SJSA1 (cell line): ENCODE measurements at regions not wholly inside any gene's neighbourhood (a gene's known extent, or its start where the extent isn't known, plus 50 kb on each side); places are given as distances from the start of the nearest gene placed in this dataset.
"Not testable (repeated sequence)": the region's sequence is repeated elsewhere in the genome, so short reads cannot be mapped to it uniquely, and the experiment has no call there.

Source experiments
- DNase-seq, 2 experiments: peaks; one replicate each; pipeline ENCODE4 v3.0.0-alpha.2; 2015 to 2020; ENCODE audit warnings: low spot score in 2 of 2, low read depth in 1 of 2
- H3K27ac ChIP-seq: fragments of 250-450 bp; sonication (Bioruptor Pico); 2 replicates; pipeline ENCODE4 v1.5.1; 2020; ENCODE audit warnings: mild to moderate bottlenecking, moderate library complexity
- H3K27me3 ChIP-seq: fragments of 250-450 bp; sonication (Bioruptor Pico); replicated peaks from 2 replicates; pipeline ENCODE4 v1.5.1; 2020; ENCODE audit warnings: mild to moderate bottlenecking, moderate library complexity
- H3K36me3 ChIP-seq: fragments of 250-450 bp; sonication (Bioruptor Pico); 2 replicates; pipeline ENCODE4 v1.5.1; 2020; ENCODE audit warnings: mild to moderate bottlenecking
- H3K4me1 ChIP-seq: fragments of 250-450 bp; sonication (Bioruptor Pico); replicated peaks from 2 replicates; pipeline ENCODE4 v1.6.1; 2021; ENCODE audit warnings: mild to moderate bottlenecking
- H3K4me3 ChIP-seq: fragments of 250-450 bp; sonication (Bioruptor Pico); 2 replicates; pipeline ENCODE4 v1.5.1; 2020; ENCODE audit warnings: mild to moderate bottlenecking
- H3K9me3 ChIP-seq: fragments of 250-450 bp; sonication (Bioruptor Pico); replicated peaks from 2 replicates; pipeline ENCODE4 v1.5.1; 2020; ENCODE audit warnings: mild to moderate bottlenecking

GRCh38 chr14:53408175-53408879, 255.2 kb upstream of the DDHD1 start:
- H3K36me3 ChIP-seq: no peaks in the 10 kb centered on the region
- no peaks in the 10 kb centered on the region for H3K27me3 ChIP-seq
- H3K4me3 ChIP-seq: no peak overlapping the region
- no peak for DNase-seq
- H3K9me3 ChIP-seq: no peaks in the 10 kb centered on the region
- H3K4me1 ChIP-seq: peaks cover 14% of the 10 kb centered on the region
- H3K27ac ChIP-seq: no peak overlapping the region

DNA sequence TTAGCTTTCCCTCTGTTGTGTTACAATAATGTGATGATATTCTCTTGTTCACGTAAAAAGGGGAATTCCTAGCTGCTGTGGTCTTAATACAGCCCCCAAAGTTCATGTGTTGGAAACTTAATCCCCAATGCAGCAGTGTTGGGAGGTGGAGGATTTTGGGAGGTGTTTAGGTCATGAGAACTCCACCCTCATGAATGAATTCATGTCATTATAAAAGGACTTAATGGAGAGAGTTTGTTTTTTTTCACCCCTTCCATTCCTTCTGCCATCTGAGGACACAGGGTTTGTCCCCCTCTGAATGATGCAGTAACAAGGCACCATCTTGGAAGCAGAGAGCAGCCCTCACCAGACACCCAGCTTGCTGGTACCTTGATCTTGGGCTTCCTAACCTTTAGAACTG, 253.4 kb upstream of the DDHD1 start:
- no peaks in the 10 kb centered on the region for H3K27me3 ChIP-seq

DNA sequence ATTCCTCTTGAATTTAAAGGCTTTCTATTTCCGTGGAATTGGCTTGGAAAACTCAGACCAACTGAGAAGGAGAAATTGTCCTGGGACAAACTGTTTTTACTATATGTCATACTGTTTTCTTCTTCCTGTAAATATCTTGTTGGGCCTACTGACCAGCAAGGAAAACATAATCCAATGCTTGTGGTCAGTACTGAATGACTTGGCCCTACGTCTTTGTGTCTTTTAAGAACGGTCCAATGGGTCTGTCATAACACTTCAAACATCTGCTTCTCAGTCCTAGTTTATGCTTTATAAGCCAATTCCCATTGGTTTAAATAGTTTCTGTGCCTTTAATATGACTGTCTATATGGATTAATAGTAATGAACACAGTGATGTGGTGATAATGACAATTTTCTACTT, 248.5 kb upstream of the DDHD1 start:
- no peaks in the 10 kb centered on the region for H3K9me3 ChIP-seq
- DNase-seq: no peak

More for the DNA sequence above, 253.4 kb upstream of the DDHD1 start:
- Histone ChIP-seq H3K36me3 (no peaks in the 10 kb centered on the region), H3K9me3 (no peaks in the 10 kb centered on the region), H3K4me1 (peaks cover 14% of the 10 kb centered on the region), H3K4me3 (no peak overlapping the region), H3K27ac (no peak overlapping the region)
- DNase-seq: no peak

GRCh38 chr14:53399057-53399456, 245.9 kb upstream of the DDHD1 start:
- no peaks in the 10 kb centered on the region for H3K27me3 ChIP-seq
- H3K4me3 ChIP-seq: no peak overlapping the region
- no peaks in the 10 kb centered on the region for H3K4me1 ChIP-seq
- H3K27ac ChIP-seq: no peak overlapping the region
- peak in 1 of 2 experiments; percentile 7 for DNase-seq
- H3K36me3 ChIP-seq: no peaks in the 10 kb centered on the region
- peaks cover 7% of the 10 kb centered on the region; the same call in 1 of the 2 replicates for H3K9me3 ChIP-seq

More for the DNA sequence above, 248.5 kb upstream of the DDHD1 start:
- Histone ChIP-seq H3K4me3 (no peak overlapping the region), H3K27me3 (no peaks in the 10 kb centered on the region), H3K4me1 (no peaks in the 10 kb centered on the region), H3K36me3 (no peaks in the 10 kb centered on the region), H3K27ac (no peak overlapping the region)

DNA sequence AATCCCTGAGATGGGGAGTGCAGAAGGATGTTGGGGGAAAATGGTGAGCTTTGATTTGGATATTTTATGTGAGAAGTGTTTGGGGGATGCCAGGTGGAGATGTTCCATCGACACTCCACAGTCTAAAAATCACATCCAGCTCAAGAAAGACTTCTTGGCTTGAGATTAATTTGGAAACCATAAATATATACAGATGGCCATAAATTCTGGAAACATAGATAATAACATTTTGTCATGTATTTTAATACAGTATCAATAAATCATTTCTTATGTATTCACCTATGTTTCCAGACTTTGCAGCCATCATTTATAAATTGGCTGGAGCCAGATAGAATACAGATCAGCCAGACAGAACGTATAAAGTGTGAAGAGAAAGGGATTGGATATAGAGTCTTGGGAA, 245.5 kb upstream of the DDHD1 start:
- Histone ChIP-seq H3K36me3 (no peaks in the 10 kb centered on the region), H3K9me3 (peaks cover 7% of the 10 kb centered on the region; the same call in 1 of the 2 replicates), H3K27me3 (no peaks in the 10 kb centered on the region), H3K4me1 (no peaks in the 10 kb centered on the region), H3K4me3 (no peak overlapping the region), H3K27ac (no peak overlapping the region)
- no peak for DNase-seq

GRCh38 chr14:53395267-53395666, 242.1 kb upstream of the DDHD1 start:
- H3K9me3 ChIP-seq, H3K36me3 ChIP-seq, DNase-seq, H3K27me3 ChIP-seq, H3K4me3 ChIP-seq, H3K27ac ChIP-seq: not testable (repeated sequence)
- H3K4me1 ChIP-seq: peaks cover 11% of the 10 kb centered on the region

DNA sequence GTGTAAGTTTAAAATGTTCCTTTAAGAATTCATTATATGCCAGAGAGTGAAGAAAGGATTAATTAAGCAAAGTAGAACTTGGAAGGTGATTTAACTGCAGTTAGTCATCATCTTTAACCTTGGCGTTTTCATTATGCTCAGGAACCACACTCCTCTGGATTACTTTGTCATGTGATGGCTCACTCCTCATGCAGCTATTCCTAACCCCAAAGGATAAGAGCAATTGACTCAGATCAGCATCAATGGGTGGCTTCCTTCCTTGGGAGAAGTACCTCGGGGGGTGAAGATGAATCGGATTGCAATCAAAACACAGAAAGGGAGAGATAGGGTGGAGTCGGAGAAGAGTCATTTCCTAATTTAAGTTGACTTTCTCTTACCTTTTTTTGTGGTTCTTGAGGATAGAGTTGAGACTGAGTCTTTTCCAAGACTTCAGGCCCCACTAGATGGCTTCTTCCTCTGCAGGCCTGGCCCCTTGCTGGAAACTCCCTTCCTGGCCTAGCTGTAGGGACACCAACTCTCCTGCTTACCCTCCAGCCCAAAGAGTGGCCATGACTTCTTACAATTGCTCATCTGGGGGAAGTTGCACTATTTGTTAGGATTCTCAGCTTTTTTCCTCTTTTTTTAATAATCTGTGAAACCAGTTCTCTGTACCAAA, 238.6 kb upstream of the DDHD1 start:
- peaks cover 11% of the 10 kb centered on the region for H3K4me1 ChIP-seq
- H3K27me3 ChIP-seq: no peaks in the 10 kb centered on the region; the same call in 1 of the 2 replicates
- peaks cover 7% of the 10 kb centered on the region; the same call in 1 of the 2 replicates for H3K9me3 ChIP-seq
- DNase-seq: peak in 1 of 2 experiments; percentile 22
- H3K36me3 ChIP-seq: no peaks in the 10 kb centered on the region
- no peak overlapping the region for H3K4me3 ChIP-seq
- H3K27ac ChIP-seq: no peak overlapping the region

DNA sequence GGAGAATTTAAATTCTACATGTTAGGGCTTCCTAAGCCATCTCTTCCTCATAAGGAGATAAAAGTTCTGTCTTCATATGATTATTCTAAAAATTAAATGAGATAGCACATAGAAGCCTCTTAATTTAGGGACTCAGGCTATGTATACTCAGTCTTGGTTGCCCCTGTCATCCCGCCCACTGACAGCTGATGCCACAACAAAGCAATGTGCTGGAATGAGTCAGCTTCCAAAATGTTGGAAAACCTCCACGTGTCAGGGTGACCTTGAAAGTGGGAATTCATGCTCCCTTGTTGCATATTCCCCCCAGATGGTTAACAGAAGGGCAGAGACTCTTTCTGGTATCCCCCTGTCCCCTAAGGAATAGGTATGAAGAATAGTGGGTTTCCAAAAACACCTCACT, 238.0 kb upstream of the DDHD1 start:
- H3K9me3 ChIP-seq: peaks cover 7% of the 10 kb centered on the region; the same call in 1 of the 2 replicates
- H3K27ac ChIP-seq: no peak overlapping the region
- no peaks in the 10 kb centered on the region for H3K36me3 ChIP-seq
- no peaks in the 10 kb centered on the region; the same call in 1 of the 2 replicates for H3K27me3 ChIP-seq
- DNase-seq: no peak
- peaks cover 11% of the 10 kb centered on the region for H3K4me1 ChIP-seq
- no peak overlapping the region for H3K4me3 ChIP-seq

GRCh38 chr14:53390008-53390407, 236.9 kb upstream of the DDHD1 start:
- Histone ChIP-seq H3K36me3 (no peaks in the 10 kb centered on the region), H3K4me1 (peaks cover 11% of the 10 kb centered on the region), H3K27ac (no peak overlapping the region), H3K4me3 (no peak overlapping the region), H3K27me3 (peaks cover 4% of the 10 kb centered on the region; the same call in 1 of the 2 replicates), H3K9me3 (peaks cover 7% of the 10 kb centered on the region; the same call in 1 of the 2 replicates)
- DNase-seq: no peak

DNA sequence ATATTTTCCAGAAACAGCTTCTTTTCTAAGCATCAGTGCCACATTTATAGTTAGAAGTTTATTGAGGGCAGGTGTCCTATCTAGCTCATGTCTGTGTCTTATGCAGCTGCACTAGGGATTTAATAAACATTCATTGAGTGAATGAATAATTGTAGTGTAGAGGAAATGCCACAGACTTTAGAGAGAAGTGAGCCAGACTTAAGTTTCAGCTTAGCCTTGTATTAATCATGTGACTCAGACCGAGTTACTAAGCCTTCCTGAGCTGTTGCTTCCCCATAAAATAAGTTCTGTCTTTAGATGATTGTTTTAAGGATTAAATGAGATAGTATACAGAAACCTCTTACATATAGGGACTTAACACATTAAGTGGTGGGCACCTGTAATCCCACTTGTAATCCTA, 236.1 kb upstream of the DDHD1 start:
- Histone ChIP-seq H3K4me3 (no peak overlapping the region), H3K27me3 (peaks cover 4% of the 10 kb centered on the region; the same call in 1 of the 2 replicates), H3K9me3 (0 out of 2 replicates have a peak, but pooled peaks cover under 1% of the 10 kb centered on the region), H3K36me3 (no peaks in the 10 kb centered on the region), H3K4me1 (peaks cover 11% of the 10 kb centered on the region), H3K27ac (no peak overlapping the region)
- DNase-seq: no peak

- H3K36me3 ChIP-seq: no peaks in the 10 kb centered on the region
- no peaks in the 10 kb centered on the region for H3K9me3 ChIP-seq
- H3K27ac ChIP-seq: no peak overlapping the region
- no peak overlapping the region for H3K4me3 ChIP-seq
- peaks cover 3% of the 10 kb centered on the region for H3K4me1 ChIP-seq
- H3K27me3 ChIP-seq: peaks cover 4% of the 10 kb centered on the region; the same call in 1 of the 2 replicates
- no peak for DNase-seq
Measured at GRCh38 chr14:53386362-53386761, 233.2 kb upstream of the DDHD1 start.

DNA sequence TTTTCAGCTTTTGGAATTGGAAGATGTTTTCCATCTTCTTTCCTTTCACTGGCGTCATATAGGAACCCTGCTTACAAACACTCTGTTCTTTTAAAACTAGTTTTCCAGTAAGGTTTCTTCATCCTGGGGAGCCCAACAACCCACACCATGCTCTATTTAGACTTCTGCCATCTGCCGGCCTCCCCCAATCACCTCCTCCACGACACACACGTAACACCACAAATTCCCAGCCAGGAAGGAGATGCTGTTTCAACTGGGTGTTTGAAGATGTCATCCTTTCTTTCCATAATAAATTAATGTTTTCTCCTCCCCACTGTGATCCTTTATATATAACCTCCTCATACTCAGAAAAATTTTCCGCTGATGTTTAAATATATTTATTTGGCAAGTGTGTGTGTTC, 231.4 kb upstream of the DDHD1 start:
- H3K27ac ChIP-seq: no peak overlapping the region

GRCh38 chr14:53384073-53384472, 230.9 kb upstream of the DDHD1 start:
- no peaks in the 10 kb centered on the region for H3K4me1 ChIP-seq
- DNase-seq: no peak
- no peaks in the 10 kb centered on the region for H3K36me3 ChIP-seq
- no peaks in the 10 kb centered on the region for H3K9me3 ChIP-seq
- H3K4me3 ChIP-seq: no peak overlapping the region
- no peak overlapping the region for H3K27ac ChIP-seq
- 0 out of 2 replicates have a peak, but pooled peaks cover 4% of the 10 kb centered on the region for H3K27me3 ChIP-seq

More for the DNA sequence above, 231.4 kb upstream of the DDHD1 start:
- Histone ChIP-seq H3K4me1 (no peaks in the 10 kb centered on the region), H3K36me3 (no peaks in the 10 kb centered on the region), H3K9me3 (no peaks in the 10 kb centered on the region), H3K4me3 (no peak overlapping the region), H3K27me3 (0 out of 2 replicates have a peak, but pooled peaks cover 4% of the 10 kb centered on the region)
- no peak for DNase-seq

DNA sequence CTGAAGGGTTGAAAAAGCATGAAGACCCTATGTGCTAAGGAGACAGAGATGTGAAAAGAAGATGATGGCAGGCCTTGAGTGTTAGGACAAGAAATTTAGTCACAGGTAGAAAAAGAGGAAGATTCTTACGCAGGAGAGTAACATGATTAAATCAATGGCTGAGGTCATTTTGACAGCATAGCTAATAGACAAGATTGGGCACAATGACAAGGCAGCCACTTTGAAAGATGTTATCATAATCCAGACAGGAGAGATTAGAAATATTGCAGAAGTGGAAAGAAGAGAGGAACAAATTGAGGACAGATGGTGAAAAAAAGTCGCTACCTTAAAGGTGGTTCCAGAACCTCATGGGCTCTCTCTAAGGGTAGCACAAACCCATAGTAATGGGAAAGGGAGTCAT, 228.8 kb upstream of the DDHD1 start:
- no peak overlapping the region for H3K27ac ChIP-seq
- 0 out of 2 replicates have a peak, but pooled peaks cover 4% of the 10 kb centered on the region for H3K27me3 ChIP-seq
- H3K4me1 ChIP-seq: no peaks in the 10 kb centered on the region
- no peaks in the 10 kb centered on the region for H3K36me3 ChIP-seq
- no peak for DNase-seq
- H3K4me3 ChIP-seq: no peak overlapping the region
- no peaks in the 10 kb centered on the region for H3K9me3 ChIP-seq
